ENCODE measurements at regions not wholly inside any gene's neighbourhood (a gene's known extent, or its start where the extent isn't known, plus 50 kb on each side); places are given as distances from the start of the nearest gene placed in this dataset.

DNA sequence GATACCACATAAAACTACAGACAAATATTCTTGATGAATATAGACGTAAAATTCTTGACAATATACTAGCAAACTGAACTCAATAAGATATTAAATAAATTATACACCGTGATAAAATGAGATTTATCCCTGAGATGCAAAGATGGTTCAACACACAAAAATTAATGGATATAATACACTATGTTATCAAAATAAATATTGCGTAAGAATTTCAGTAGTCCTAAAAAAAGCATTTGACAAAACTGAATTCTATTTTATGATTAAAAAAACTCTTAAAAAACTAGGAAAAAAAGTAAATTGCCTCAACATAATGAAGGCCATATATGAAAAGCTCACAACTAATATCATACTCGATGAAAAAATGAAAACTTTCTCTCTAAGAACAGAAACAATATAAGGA is 472.3 kb upstream of the GRIA1 start:
- FAIRE-seq: no peak
- no peak overlapping the region for H2AFZ ChIP-seq (ENCODE audit: control insufficient read depth, low read length)
- H3K27ac ChIP-seq (ENCODE audit: control insufficient read depth, insufficient read depth, low read length): no peak overlapping the region
- no peak for DNase-seq (ENCODE audit: low read depth, low spot score)
- H3K4me2 ChIP-seq (ENCODE audit: control insufficient read depth, extremely low read depth, insufficient read depth, low read depth, low read length): no peak overlapping the region
- no peaks in the 10 kb centered on the region for H3K36me3 ChIP-seq (ENCODE audit: control insufficient read depth in 2 of 2, extremely low read depth in 1 of 2, insufficient read depth in 2 of 2, low read length in 2 of 2)
- H3K4me3 ChIP-seq (ENCODE audit: control insufficient read depth in 2 of 3, extremely low read depth in 1 of 3, insufficient read depth in 2 of 3, low read depth in 1 of 3, low read length in 3 of 3): no peak overlapping the region
- H3K9me3 ChIP-seq (ENCODE audit: control insufficient read depth, low read depth, low read length): no peaks in the 10 kb centered on the region
- no peaks in the 10 kb centered on the region for H3K27me3 ChIP-seq (ENCODE audit: control insufficient read depth, extremely low read depth, insufficient read depth, low read length)
- no peaks in the 10 kb centered on the region for H3K4me1 ChIP-seq (ENCODE audit: control insufficient read depth, extremely low read depth, insufficient read depth, low read length)
- H3K79me2 ChIP-seq (ENCODE audit: control insufficient read depth, insufficient read depth, low read length): no peaks in the 10 kb centered on the region
- H4K20me1 ChIP-seq (ENCODE audit: control insufficient read depth, extremely low read depth, insufficient read depth, low read length): no peaks in the 10 kb centered on the region
- TF ChIP-seq, protein P1, sequence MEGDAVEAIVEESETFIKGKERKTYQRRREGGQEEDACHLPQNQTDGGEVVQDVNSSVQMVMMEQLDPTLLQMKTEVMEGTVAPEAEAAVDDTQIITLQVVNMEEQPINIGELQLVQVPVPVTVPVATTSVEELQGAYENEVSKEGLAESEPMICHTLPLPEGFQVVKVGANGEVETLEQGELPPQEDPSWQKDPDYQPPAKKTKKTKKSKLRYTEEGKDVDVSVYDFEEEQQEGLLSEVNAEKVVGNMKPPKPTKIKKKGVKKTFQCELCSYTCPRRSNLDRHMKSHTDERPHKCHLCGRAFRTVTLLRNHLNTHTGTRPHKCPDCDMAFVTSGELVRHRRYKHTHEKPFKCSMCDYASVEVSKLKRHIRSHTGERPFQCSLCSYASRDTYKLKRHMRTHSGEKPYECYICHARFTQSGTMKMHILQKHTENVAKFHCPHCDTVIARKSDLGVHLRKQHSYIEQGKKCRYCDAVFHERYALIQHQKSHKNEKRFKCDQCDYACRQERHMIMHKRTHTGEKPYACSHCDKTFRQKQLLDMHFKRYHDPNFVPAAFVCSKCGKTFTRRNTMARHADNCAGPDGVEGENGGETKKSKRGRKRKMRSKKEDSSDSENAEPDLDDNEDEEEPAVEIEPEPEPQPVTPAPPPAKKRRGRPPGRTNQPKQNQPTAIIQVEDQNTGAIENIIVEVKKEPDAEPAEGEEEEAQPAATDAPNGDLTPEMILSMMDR (optimal IDR thresholded peaks at IDR 0.05 in 1 of 3, IDR thresholded peaks at IDR 0.05 in 1 of 3, conservative IDR thresholded peaks at IDR 0.05 in 1 of 3; ENCODE audit: extremely low read depth in 1 of 3, insufficient read depth in 2 of 3, low read length in 3 of 3): no peak
- no peak for TF ChIP-seq EZH2 (IDR thresholded peaks at IDR 0.05; ENCODE audit: low read length)
- dilution Hi-C loops (cut with MboI; ENCODE audit: extremely low pct_ligation_motif_present, low sequenced_read_pairs): no loop called here
- no peak overlapping the region for H3K9ac ChIP-seq (ENCODE audit: control insufficient read depth, extremely low read depth, insufficient read depth, low read length)
- no peaks in the 10 kb centered on the region for H3K9me1 ChIP-seq (ENCODE audit: control insufficient read depth, extremely low read depth, insufficient read depth, low read length)

DNA sequence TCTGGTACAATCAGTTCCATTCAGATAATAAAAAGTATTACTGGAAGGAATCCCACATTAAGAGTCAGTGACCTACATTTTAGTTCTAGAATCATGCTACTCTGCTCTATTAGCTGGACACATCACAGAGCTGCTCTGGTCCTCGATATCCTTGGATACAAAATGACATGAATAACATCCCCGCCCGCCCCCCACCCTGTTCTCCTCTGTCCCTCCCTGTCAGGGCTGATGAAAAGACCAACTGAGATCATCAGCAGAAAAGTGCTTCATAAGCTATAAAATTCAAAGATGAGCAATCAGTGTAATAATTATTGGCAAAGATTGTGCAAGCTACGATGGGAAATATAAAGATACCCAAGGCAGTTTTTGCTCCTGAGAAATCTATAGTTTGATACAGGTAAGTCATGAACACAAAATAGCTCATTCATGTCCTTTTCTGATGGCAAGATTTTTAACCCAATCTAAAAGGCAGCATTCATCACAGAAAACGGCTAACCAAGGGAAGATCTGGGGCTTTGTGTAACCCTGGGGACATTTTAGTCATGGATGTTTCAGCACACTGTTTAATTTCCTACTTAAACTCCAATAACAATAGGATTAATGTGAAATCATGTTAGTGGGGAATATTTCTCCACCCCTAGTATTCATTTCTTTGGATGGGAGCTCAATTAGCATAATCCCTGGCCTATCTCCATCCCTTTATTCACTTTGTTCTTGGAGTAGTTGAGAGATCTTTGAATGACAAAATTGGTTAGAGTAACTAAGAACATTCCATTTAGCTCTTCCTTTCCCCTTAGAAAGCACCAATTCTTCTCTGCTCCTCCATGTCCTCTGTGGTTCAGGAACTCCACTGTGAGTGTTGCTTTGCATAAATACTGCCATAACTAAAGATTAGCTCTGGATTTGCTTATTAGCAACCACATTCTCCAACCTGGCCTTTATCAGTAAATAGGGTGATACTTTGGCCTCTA is 459.4 kb upstream of the GRIA1 start:
- no peaks in the 10 kb centered on the region for H3K9me3 ChIP-seq (ENCODE audit: control insufficient read depth, low read depth, low read length)
- no peak overlapping the region for H3K4me3 ChIP-seq (ENCODE audit: control insufficient read depth in 2 of 3, extremely low read depth in 1 of 3, insufficient read depth in 2 of 3, low read depth in 1 of 3, low read length in 3 of 3)
- H3K4me2 ChIP-seq (ENCODE audit: control insufficient read depth, extremely low read depth, insufficient read depth, low read depth, low read length): no peak overlapping the region
- FAIRE-seq (no peak), DNase-seq (ENCODE audit: low read depth, low spot score) (no peak)
- no peak overlapping the region for H2AFZ ChIP-seq (ENCODE audit: control insufficient read depth, low read length)
- H3K27ac ChIP-seq (ENCODE audit: control insufficient read depth, insufficient read depth, low read length): no peak overlapping the region
- dilution Hi-C loops (cut with MboI; ENCODE audit: extremely low pct_ligation_motif_present, low sequenced_read_pairs): no loop called here
- H3K4me1 ChIP-seq (ENCODE audit: control insufficient read depth, extremely low read depth, insufficient read depth, low read length): no peaks in the 10 kb centered on the region
- H3K9me1 ChIP-seq (ENCODE audit: control insufficient read depth, extremely low read depth, insufficient read depth, low read length): no peaks in the 10 kb centered on the region
- TF ChIP-seq EZH2 (IDR thresholded peaks at IDR 0.05; ENCODE audit: low read length): no peak
- TF ChIP-seq, protein P1 (optimal IDR thresholded peaks at IDR 0.05 in 1 of 3, IDR thresholded peaks at IDR 0.05 in 1 of 3, conservative IDR thresholded peaks at IDR 0.05 in 1 of 3; ENCODE audit: extremely low read depth in 1 of 3, insufficient read depth in 2 of 3, low read length in 3 of 3): no peak
- H3K27me3 ChIP-seq (ENCODE audit: control insufficient read depth, extremely low read depth, insufficient read depth, low read length): no peaks in the 10 kb centered on the region
- no peaks in the 10 kb centered on the region for H3K36me3 ChIP-seq (ENCODE audit: control insufficient read depth in 2 of 2, extremely low read depth in 1 of 2, insufficient read depth in 2 of 2, low read length in 2 of 2)
- no peaks in the 10 kb centered on the region for H3K79me2 ChIP-seq (ENCODE audit: control insufficient read depth, insufficient read depth, low read length)
- no peaks in the 10 kb centered on the region for H4K20me1 ChIP-seq (ENCODE audit: control insufficient read depth, extremely low read depth, insufficient read depth, low read length)
- no peak overlapping the region for H3K9ac ChIP-seq (ENCODE audit: control insufficient read depth, extremely low read depth, insufficient read depth, low read length)
